LNCAP (cell line): ENCODE measurements at regions not wholly inside any gene's neighbourhood (a gene's known extent, or its start where the extent isn't known, plus 50 kb on each side); places are given as distances from the start of the nearest gene placed in this dataset.

Experiments
- CTCF ChIP-seq: fragments of 450-650 bp; IDR thresholded peaks from 2 replicates; pipeline ENCODE4 v1.5.1; 2017; ENCODE audit warnings: mild to moderate bottlenecking

GRCh38 chr10:128629111-128630096 is 503.2 kb upstream of the MKI67 start:
- no peak for TF ChIP-seq CTCF

GRCh38 chr10:128630787-128631252 is 504.6 kb upstream of the MKI67 start:
- no peak for TF ChIP-seq CTCF

GRCh38 chr10:128631801-128632241 is 505.6 kb upstream of the MKI67 start:
- peak; percentile 63 for TF ChIP-seq CTCF

- no peak for TF ChIP-seq CTCF
Measured at GRCh38 chr10:128632694-128633093, 506.5 kb upstream of the MKI67 start.

- peak; percentile 78 for TF ChIP-seq CTCF
Measured at GRCh38 chr10:128633864-128634540, 507.8 kb upstream of the MKI67 start.

- no peak for TF ChIP-seq CTCF
Measured at GRCh38 chr10:128642023-128642422, 515.8 kb upstream of the MKI67 start.

- TF ChIP-seq CTCF, result no peak
Measured at GRCh38 chr10:128642502-128642901, 516.3 kb upstream of the MKI67 start.
